Fibroblast of lung (primary cell): ENCODE measurements at regions not wholly inside any gene's neighbourhood (a gene's known extent, or its start where the extent isn't known, plus 50 kb on each side); places are given as distances from the start of the nearest gene placed in this dataset.
"Not testable (repeated sequence)": the region's sequence is repeated elsewhere in the genome, so short reads cannot be mapped to it uniquely, and the experiment has no call there.

ENCODE experiments used
- DNase-seq, 2 donors: peaks; one replicate each; pipeline versions ENCODE4 v3.0.0 to v3.0.0-alpha.2; 2010; ENCODE audit warnings: low read depth in 2 of 2
- H2AFZ ChIP-seq: 2 replicates; pipeline ENCODE4 v1.5.1; 2012; ENCODE audit warnings: low read length, control low read depth, inconsistent platforms
- H3K27ac ChIP-seq: 2 replicates; pipeline ENCODE4 v1.5.1; 2011; ENCODE audit warnings: low read length, control low read depth; ENCODE audit not compliant: insufficient read depth
- H3K27me3 ChIP-seq: 2 replicates; pipeline ENCODE4 v1.5.1; 2011; ENCODE audit warnings: mild to moderate bottlenecking, low read length; ENCODE audit not compliant: control insufficient read depth, insufficient read depth
- H3K36me3 ChIP-seq: 2 replicates; pipeline ENCODE4 v1.5.1; 2011; ENCODE audit warnings: low read length; ENCODE audit not compliant: control insufficient read depth, insufficient read depth
- H3K4me1 ChIP-seq: 2 replicates; pipeline ENCODE4 v1.5.1; 2011; ENCODE audit warnings: low read length; ENCODE audit not compliant: control insufficient read depth, insufficient read depth; ENCODE audit errors: extremely low read depth
- H3K4me2 ChIP-seq: 2 replicates; pipeline ENCODE4 v1.5.1; 2011; ENCODE audit warnings: low read length, control low read depth; ENCODE audit not compliant: insufficient read depth; ENCODE audit errors: extremely low read depth
- H3K4me3 ChIP-seq, 4 experiments: fragments of 200-600 bp in 1 of 4; sonication (generic) in 1 of 4; replicated peaks in 1 of 4; 2 replicates each; pipeline ENCODE4 v1.5.1; 2011 to 2016; ENCODE audit warnings: low read length in 4 of 4, low read depth in 3 of 4, mild to moderate bottlenecking in 3 of 4, control low read depth in 2 of 4, inconsistent platforms in 1 of 4, mixed read lengths in 1 of 4; ENCODE audit not compliant: insufficient read depth in 1 of 4; ENCODE audit errors: control extremely low read depth in 1 of 4
- H3K79me2 ChIP-seq: 2 replicates; pipeline ENCODE4 v1.5.1; 2012; ENCODE audit warnings: mild to moderate bottlenecking, low read length, inconsistent platforms; ENCODE audit not compliant: control insufficient read depth, insufficient read depth
- H3K9ac ChIP-seq: 2 replicates; pipeline ENCODE4 v1.5.1; 2011; ENCODE audit warnings: mild to moderate bottlenecking, low read length, control low read depth; ENCODE audit not compliant: insufficient read depth
- H3K9me3 ChIP-seq: 2 replicates; pipeline ENCODE4 v1.5.1; 2012; ENCODE audit warnings: low read depth, low read length; ENCODE audit not compliant: control insufficient read depth, insufficient read depth
- H4K20me1 ChIP-seq: 2 replicates; pipeline ENCODE4 v1.5.1; 2011; ENCODE audit warnings: low read length; ENCODE audit not compliant: control insufficient read depth, insufficient read depth; ENCODE audit errors: extremely low read depth

DNA sequence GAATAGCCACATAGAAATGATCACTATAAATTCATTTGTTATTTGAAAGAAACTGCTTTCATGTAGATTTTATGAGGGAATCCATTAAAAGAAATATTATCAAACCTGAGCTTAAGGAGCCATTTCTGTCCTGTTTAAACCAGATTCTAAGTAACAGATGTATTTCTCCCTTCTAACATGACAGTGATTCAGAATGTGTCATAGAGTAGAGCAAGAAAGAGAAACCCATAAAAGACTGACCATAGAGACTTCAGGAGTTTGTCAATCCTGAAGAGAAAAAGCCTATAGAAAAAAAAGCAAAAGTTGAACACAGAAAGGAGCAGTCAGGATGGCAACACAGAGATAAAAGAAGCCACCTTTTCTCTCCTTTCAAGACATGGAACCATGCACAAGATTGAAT lies 390.6 kb downstream of the PRIM2 start:
- not testable (repeated sequence) for H2AFZ ChIP-seq, H3K4me3 ChIP-seq, H3K9ac ChIP-seq, DNase-seq, H3K79me2 ChIP-seq, H3K27ac ChIP-seq, H3K27me3 ChIP-seq, H3K36me3 ChIP-seq, H4K20me1 ChIP-seq, H3K4me1 ChIP-seq, H3K9me3 ChIP-seq, H3K4me2 ChIP-seq

DNA sequence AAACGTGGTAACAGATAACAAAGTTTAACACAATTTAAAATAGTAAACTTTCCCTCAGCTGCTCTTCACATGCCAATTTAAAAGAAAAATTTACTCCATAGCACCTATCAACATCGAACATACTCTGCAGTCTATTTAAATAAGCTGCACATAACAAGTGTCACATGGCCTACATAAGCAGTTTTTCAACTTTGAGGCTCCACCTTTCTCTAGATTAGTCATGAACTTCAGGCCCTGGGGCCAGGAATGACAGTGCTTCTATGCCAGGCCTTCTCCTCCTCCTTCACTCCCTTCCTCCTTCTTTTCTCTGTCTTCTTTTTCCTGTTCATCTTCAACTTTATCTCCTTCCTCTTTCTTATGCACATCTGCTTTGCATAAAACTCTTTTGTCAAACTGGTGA lies 405.1 kb downstream of the PRIM2 start:
- not testable (repeated sequence) for H2AFZ ChIP-seq, DNase-seq

DNA sequence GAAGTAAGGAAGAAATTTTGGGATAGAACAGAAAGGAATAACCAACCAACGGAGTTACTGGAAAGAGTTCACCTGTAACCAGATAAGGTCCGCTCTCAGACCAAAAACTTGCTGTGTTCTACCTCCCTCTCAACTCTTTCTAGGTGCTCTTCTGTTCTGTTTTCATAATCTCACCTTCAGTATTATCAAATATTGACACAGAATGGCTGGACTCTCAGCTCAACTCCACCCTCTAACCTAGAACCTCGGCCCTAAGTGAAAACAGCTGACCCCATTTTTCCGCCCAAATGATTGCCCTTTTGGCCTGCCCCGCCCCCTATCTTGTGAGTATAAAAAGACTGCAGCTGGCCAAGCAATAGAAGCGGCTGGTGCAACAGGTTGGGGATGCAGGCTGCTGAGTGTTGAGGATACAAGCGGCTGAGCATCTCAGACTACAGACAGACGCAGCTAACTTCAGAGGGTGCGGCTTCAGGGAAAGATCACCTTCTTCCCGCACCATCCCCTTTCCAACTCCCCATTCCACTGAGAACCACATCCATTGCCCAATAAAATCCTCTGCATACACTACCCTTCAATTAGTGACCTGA lies 406.5 kb downstream of the PRIM2 start:
- H2AFZ ChIP-seq, H3K4me2 ChIP-seq, H3K79me2 ChIP-seq, H3K9ac ChIP-seq, H3K36me3 ChIP-seq, H4K20me1 ChIP-seq, H3K4me1 ChIP-seq, H3K9me3 ChIP-seq, H3K27me3 ChIP-seq, H3K27ac ChIP-seq, DNase-seq, H3K4me3 ChIP-seq: not testable (repeated sequence)

More for the DNA sequence above, 405.1 kb downstream of the PRIM2 start:
- not testable (repeated sequence) for H3K9ac ChIP-seq, H3K4me1 ChIP-seq, H3K79me2 ChIP-seq, H3K27me3 ChIP-seq, H3K4me2 ChIP-seq, H3K27ac ChIP-seq, H4K20me1 ChIP-seq, H3K9me3 ChIP-seq, H3K4me3 ChIP-seq, H3K36me3 ChIP-seq

DNA sequence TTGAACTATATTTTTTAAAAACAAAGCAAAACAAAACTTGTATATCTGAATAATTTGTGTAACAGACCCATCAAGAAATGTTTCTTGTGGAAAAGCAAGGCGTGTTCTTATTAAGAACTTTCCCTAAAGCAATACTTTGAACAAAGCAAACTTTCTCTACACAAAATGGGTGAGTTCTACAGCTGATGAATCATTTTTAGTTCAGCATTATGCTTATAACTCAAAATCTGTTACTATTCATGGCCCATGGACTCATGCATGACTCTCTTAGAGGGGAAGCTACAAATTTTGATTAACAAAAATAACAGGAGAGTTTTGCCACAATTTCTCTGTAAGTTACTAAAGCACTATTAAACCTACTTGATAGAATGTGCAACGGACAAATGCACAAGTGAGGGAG lies 412.0 kb downstream of the PRIM2 start:
- not testable (repeated sequence) for H3K4me2 ChIP-seq, H3K27me3 ChIP-seq, H3K79me2 ChIP-seq, H3K27ac ChIP-seq, H3K36me3 ChIP-seq, DNase-seq, H3K4me1 ChIP-seq, H3K9ac ChIP-seq, H4K20me1 ChIP-seq, H3K4me3 ChIP-seq, H2AFZ ChIP-seq, H3K9me3 ChIP-seq

DNA sequence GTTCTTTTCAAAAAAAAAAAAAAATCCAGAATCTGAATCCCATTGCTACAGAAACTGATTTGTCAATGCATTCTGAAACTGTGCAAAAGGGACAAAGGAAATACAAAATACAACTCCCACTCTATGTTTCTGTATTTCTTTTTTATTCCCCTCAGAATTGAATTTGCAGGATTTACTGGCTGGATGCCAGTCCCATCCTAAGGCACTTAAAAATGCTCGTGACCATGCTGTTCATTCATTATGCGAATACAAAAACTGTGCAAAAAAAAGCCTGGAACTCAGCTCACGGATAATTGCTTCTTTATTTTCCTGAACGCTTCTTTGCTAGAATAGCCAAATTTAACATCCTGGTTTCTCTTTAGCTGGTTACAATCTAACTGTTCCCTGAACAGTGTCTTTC lies 413.3 kb downstream of the PRIM2 start:
- H2AFZ ChIP-seq, H3K79me2 ChIP-seq, DNase-seq, H3K4me2 ChIP-seq, H3K27ac ChIP-seq, H3K4me1 ChIP-seq, H3K4me3 ChIP-seq, H3K9me3 ChIP-seq, H4K20me1 ChIP-seq, H3K9ac ChIP-seq, H3K27me3 ChIP-seq, H3K36me3 ChIP-seq: not testable (repeated sequence)

DNA sequence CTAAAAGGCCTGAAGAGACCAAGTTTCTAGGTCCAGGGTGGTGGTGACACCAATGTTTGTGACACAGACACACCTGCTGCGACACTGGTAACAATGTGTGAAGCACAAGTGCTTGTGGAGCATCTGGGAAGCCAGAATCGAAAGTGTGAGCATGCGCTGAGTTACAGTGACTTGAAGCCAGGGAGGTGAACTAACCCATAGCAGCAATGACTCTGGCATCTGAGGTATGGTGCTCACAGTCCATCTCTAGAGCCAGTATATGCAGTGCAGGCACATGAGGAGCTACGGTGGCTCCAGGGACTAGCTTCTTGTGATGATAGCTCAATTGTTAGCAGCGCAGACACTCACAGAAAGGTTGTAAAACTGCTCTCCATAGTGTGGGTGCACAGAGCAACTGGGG lies 430.3 kb downstream of the PRIM2 start:
- not testable (repeated sequence) for H3K4me2 ChIP-seq

DNA sequence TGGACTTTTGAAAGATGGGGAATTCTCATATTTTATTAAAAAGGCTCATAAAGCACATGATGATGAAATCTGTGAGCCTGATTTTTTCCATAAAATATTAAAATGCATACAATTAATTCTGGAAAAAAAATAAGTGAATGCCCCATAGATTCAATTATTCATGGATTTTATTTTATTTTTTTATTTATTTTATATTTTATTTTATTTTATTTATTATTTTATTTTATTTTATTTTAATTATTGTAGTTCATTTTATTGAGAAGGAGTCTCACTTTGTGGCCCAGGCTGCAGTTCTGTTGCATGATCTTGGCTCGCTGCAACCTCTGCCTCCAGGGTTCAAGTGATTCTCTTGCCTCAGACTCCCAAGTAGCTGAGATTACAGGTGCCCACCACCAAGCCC lies 442.4 kb downstream of the PRIM2 start:
- DNase-seq, H2AFZ ChIP-seq, H3K27me3 ChIP-seq, H3K36me3 ChIP-seq, H3K4me1 ChIP-seq, H3K4me3 ChIP-seq, H3K27ac ChIP-seq, H3K79me2 ChIP-seq, H4K20me1 ChIP-seq, H3K9me3 ChIP-seq, H3K4me2 ChIP-seq, H3K9ac ChIP-seq: not testable (repeated sequence)

More for the DNA sequence above, 430.3 kb downstream of the PRIM2 start:
- H2AFZ ChIP-seq, H3K9me3 ChIP-seq, H3K4me1 ChIP-seq, H3K36me3 ChIP-seq, H3K27ac ChIP-seq, H3K27me3 ChIP-seq, H3K4me3 ChIP-seq, H3K9ac ChIP-seq, DNase-seq, H4K20me1 ChIP-seq, H3K79me2 ChIP-seq: not testable (repeated sequence)
